Muscle of back (tissue), 3 donors: ENCODE measurements at regions not wholly inside any gene's neighbourhood (a gene's known extent, or its start where the extent isn't known, plus 50 kb on each side); places are given as distances from the start of the nearest gene placed in this dataset.
"Not testable (repeated sequence)": the region's sequence is repeated elsewhere in the genome, so short reads cannot be mapped to it uniquely, and the experiment has no call there.

Experiments used
- DNase-seq, 3 donors: peaks; one replicate each; pipeline versions ENCODE4 v3.0.0 to v3.0.0-alpha.2; 2013

DNA sequence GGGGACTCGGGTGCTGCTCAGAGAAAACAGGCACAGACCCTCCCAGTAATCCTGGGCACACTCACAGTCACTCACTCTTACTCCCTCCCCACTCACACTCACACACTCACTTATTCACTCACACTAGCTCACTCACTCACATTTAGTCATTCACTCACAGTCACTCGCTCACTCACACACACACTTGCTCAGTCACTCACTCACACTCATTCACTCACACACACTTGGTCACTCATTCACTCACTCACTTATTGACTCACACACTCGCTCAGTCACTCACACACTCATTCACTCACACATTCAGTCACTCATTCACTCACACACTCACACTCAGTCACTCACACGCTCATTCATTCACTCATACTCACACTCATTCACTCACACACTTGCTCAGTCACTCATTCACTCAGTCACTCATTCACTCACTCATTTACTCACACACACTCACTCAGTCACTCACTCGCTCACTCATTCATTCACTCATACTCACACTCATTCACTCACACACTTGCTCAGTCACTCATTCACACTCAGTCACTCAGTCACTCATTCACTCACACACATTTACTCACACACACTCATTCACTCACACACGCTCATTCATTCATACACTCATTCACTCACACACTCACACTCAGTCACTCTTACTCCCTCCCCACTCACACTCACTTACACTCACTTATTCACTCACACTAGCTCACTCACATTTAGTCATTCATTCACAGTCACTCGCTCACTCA, 164.2 kb upstream of the C1orf174 start:
- DNase-seq, result no peak

DNA sequence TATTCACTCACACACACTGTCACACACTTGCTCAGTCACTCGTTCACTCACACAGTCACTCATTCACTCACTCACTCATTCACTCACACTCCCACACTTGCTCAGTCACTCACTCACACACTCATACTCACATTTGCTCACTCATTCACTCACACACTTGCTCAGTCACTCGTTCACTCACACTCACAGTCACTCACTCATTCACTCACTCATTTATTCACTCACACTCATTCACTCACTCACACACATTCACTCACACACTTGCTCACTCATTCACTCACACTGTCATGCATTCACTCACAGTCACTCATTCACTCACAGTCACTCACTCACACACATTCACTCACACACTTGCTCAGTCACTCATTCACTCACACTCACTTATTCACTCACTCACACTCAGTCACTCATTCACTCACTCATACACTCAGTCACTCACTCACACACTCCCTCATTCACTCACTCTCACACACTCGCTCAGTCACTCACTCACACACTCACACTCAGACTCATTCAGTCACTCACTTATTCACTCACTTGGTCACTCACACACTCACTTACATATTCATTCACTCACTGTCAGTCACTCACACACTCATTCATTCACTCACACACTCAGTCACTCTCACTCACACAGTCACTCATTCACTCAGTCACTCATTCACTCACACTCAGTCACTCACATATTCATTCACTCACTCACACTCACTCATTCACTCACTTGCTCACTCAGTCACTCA, 167.0 kb upstream of the C1orf174 start:
- no peak for DNase-seq

DNA sequence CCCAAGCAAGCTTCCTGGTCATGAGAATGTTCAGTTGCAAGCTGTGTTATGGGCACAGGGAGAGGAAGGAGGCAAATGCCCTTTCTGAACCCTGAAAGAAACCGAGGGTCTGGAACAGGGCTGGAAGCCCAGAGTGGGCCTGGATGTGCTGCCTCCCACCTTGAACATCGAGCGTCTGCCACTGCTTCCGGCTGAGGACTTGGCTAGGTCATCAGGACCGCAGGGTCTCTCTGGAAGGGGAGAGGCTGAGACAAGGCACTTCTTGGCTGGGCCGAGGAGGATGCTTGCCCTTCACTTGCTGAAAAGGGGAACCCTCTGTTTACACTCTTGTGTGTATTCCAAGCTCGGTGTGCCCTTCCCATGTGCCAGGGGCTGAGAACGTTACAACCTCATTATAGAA, 168.0 kb upstream of the C1orf174 start:
- DNase-seq, result no peak

DNA sequence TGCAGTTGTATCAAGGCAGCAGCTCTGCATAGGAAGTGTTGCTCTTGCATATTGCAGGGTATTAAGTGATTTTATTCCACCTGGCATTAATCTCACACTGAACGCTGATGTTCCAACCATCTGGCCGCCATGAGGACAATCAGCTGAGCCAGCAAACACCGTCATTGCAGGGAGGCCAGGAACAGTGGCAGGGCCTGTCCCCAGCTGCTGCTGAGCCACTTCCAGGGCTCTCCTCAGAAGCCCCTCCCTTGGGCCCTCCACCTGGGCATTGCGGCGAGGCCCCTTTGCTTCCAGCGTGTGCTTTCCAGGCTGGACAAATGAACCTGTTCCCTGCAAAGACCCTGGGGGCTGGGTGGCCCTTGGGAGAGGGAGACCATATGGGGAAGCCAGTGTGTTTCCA, 171.6 kb upstream of the C1orf174 start:
- DNase-seq, result peak in 1 of 3 donors; percentile 24

DNA sequence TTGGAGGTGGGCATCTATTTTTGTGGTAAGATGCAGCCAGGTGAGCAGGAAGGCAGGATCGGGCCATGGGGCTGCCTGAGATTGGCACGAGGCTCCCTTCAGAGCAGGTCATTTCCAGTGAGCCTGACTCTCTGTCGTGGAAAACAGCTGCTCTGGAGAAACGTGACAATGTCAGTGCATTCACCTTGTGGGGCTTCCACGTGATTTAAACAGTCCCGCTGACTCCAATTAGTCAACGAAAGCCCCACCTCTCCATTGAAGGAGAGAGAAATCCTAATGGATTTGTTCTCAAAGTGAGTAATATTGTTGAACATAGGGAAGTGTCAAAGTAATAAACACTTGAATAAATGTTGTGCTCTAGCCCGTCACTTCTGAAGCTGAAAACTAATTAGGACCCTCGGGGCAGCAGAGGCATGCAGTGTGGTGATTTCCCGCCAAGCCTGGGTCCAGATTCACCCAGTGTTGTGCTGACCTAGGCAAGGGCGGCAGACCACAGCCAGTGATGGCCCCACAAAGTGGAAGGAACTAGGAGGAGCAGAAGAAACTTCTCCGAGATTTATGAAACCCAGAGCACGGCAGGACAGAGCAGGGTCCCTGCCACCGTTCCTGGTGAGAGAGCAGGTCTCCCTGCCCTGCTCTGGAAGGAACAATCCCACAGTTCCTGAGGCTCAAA, 172.5 kb upstream of the C1orf174 start:
- DNase-seq, result no peak

DNA sequence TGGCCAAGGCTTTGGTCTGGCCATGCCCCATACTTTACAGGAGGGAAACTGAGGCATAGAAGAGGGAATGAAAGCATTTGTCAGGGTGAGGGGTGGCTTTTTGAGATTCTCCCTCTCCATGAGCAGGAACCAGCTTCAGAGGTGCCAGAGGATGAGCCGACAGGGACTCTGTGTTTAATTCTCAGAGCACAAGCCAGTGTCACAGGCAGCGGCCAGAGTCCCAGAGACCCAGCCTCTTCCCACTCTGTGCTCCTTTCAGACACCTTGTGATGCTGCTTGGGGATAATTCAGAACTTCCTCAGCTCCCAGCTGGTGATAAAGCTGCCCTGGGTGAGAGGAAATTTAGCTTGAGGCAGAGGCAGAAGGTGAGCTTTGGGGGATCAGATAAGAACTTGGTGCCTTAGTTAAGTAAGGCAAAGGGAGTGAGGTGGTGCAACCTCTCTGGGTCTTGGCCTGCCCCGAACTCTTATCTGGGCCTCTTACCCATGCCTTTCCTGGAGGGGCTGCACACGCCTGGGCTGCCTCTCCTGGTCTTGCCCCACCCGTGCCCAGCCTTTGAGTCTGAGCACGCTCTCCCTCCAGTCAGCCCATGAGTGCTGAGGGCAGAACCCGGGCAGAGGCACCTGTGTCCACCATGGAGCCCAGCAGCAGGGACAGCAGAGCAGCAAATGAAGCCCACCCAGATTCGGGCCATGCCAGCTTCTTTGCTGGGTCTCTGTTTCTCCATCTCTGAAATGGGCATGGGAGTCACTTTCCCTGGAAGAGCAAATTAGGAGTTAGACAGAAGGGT, 175.6 kb upstream of the C1orf174 start:
- DNase-seq, result no peak

- no peak for DNase-seq
Measured at GRCh38 chr1:4076346-4076745, 176.3 kb upstream of the C1orf174 start.

- DNase-seq, result not testable (repeated sequence)
Measured at GRCh38 chr1:4078091-4078962, 178.3 kb upstream of the C1orf174 start.

DNA sequence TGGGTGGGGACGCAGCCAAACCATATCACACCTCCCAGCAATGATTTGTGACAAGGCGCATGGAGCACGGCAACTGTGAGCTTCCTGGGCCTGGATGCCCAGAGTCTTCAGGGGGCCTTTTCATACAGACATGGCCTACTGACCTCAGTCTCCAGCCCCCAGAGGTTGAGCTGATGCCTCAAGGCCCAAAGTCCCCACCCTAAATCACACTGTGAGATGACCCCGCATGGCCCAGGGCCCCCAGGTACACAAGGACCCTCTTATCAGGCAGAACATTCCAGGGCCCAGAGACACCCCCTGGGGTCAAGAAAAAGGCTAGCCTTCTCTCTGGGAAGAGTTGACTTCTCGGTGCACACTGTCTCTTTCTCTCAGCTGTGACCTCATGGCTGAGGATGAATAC, 179.7 kb upstream of the C1orf174 start:
- no peak for DNase-seq

DNA sequence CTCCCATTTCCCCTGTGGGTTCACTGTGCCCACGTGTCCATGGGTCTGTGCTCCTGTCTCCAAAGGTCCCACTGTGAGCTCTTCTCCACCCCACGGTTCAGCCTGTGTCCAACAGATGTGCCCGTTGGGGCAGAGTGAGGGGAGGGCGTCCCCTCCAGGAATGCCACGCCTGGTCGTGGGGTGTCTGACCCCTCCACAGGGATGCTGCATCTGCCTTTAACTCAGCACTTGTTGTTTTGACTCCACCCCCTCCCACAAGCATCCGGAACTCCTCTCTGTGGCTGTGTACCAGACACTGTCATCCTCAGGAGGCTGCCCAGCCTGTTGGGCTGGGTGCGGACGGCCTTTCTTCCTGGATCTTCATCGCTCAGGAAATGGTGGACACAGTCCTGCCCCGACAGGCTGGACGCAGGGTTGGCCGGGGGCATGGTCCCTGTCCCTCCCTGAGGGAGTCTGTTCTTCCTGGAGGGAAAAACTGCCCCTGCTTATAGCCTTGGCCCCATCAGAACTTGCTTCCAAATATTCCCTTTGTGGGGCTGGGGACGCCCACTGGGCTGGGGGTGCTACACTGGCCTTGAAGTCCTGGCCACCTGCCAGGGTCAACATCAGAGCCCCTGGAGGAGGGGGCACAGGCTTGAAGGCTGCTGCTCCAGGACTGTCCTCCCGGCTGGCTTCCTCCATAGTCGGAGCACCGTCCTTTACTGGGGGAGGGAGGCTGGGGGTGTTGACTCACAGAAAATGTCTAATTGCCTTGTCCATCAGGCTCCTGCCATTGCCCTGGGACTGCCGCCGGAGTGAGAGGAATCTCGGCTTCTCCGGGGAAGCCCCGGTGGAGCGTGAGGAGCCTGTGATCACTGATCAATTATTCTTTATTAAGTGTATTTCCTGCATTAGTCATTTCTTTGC, 182.0 kb upstream of the C1orf174 start:
- no peak for DNase-seq

- DNase-seq, result peak in 1 of 3 donors; percentile 38
Measured at GRCh38 chr1:4083231-4084047, 183.4 kb upstream of the C1orf174 start.

DNA sequence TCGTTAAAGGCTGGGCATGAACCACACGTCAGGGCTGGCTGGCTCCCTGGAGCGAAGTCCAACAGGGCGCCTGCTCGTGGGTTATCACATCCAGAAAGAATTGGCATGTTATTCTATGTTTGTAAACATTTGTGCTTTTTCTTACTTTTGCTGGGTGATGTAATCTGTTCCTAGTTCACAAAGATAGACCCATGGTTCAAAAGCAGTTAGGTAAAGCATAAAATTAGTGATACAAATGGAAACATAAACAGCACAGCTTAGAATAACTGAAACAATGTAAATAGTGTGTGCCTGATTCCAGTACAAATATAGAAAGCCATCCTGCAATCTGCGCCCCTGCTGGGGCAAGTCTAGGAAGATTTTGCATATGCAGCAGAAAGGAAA, 184.0 kb upstream of the C1orf174 start:
- DNase-seq, result no peak

DNA sequence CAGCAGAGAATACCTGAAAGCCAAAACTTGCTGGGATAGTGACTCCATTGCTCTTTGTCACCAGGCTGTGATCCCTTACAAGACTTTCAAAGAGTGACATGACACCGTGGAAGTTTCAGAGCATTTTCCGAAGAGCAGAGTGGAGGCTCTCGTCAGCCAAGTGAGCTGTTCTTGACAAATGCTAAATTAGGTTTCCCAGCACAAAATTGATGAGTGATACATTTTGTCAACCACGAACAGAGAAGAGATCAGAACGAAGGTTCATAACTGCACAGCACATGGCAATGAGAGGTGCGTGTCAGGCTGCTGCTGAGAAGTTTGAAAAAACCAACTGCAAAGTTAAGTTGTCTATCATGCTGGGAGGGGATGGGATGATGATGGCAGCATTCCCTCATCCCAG, 184.4 kb upstream of the C1orf174 start:
- DNase-seq, result no peak

GRCh38 chr1:4084896-4085295, 184.8 kb upstream of the C1orf174 start:
- DNase-seq, result no peak

GRCh38 chr1:4085546-4085945, 185.5 kb upstream of the C1orf174 start:
- no peak for DNase-seq

GRCh38 chr1:4086085-4086850, 186.2 kb upstream of the C1orf174 start:
- DNase-seq, result no peak

DNA sequence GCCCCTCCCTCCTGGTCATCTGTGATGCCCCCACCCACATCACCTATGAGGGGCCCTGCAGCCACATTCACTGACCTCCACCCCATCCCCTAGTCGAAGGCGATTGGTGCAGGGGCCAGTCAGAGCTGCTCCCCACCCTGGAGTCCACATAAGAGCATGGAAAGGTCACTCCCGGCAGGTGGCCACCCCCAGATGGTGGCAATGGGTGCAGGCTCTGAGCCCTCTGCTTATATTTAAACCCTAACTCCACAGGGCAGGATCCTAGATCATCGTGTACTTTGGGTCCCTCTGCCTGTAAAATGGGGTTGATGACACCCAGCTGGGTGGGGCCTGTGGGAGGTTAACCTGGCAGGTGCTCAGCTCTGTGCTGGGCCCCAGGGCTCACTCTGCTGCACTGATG, 186.8 kb upstream of the C1orf174 start:
- no peak for DNase-seq
